CD4-positive, CD25-positive, alpha-beta regulatory T cell (primary cell): ENCODE measurements at regions not wholly inside any gene's neighbourhood (a gene's known extent, or its start where the extent isn't known, plus 50 kb on each side); places are given as distances from the start of the nearest gene placed in this dataset.

Source experiments
- ATAC-seq, 2 donors: fragments of 150-1000 bp; cut with Tn5 transposase; one replicate each; pipeline ENCODE4 v1.10.0; 2021; ENCODE audit warnings: low read depth in 2 of 2, moderate number of reproducible peaks in 2 of 2, moderate library complexity in 1 of 2
- DNase-seq, 3 donors: peaks; one replicate each; pipeline versions ENCODE4 v3.0.0 to v3.0.0-alpha.2; 2012 to 2022; ENCODE audit warnings: mixed read lengths in 1 of 3
- H3K27ac ChIP-seq: one replicate; pipeline ENCODE4 v1.7.0; 2013; ENCODE audit warnings: mild to moderate bottlenecking, low read length; ENCODE audit not compliant: insufficient read depth, poor library complexity, severe bottlenecking
- H3K27me3 ChIP-seq: one replicate; pipeline ENCODE4 v1.7.0; 2013; ENCODE audit warnings: low read length; ENCODE audit not compliant: control insufficient read depth, insufficient read depth
- H3K36me3 ChIP-seq: one replicate; pipeline ENCODE4 v1.7.0; 2013; ENCODE audit warnings: mild to moderate bottlenecking, low read length, moderate library complexity; ENCODE audit not compliant: control insufficient read depth, insufficient read depth
- H3K4me1 ChIP-seq: 2 replicates; pipeline ENCODE4 v1.7.0; 2013; ENCODE audit warnings: mild to moderate bottlenecking, low read length; ENCODE audit not compliant: insufficient read depth, control insufficient read depth, poor library complexity, severe bottlenecking
- H3K4me3 ChIP-seq: one replicate; pipeline ENCODE4 v1.7.0; 2013; ENCODE audit warnings: low read depth, mild to moderate bottlenecking, low read length, moderate library complexity
- H3K9me3 ChIP-seq, 2 experiments: 1 replicate in 1 of 2; 2 replicates in 1 of 2; pipeline ENCODE4 v1.7.0; 2013; ENCODE audit warnings: low read length in 2 of 2, mild to moderate bottlenecking in 1 of 2, moderate library complexity in 1 of 2; ENCODE audit not compliant: control insufficient read depth in 2 of 2
- H3K27ac Mint-ChIP-seq, 3 donors: one replicate each; pipeline ENCODE4 v1.8.0; 2020 to 2022; ENCODE audit warnings: mild to moderate bottlenecking in 3 of 3, mixed read lengths in 3 of 3, moderate library complexity in 2 of 3
- H3K27me3 Mint-ChIP-seq: one replicate; pipeline ENCODE4 v1.8.0; 2022; ENCODE audit warnings: mild to moderate bottlenecking, mixed read lengths
- H3K36me3 Mint-ChIP-seq: one replicate; pipeline ENCODE4 v1.8.0; 2020; ENCODE audit warnings: mixed read lengths
- H3K4me1 Mint-ChIP-seq, 4 donors: one replicate each; pipeline ENCODE4 v1.8.0; 2020 to 2022; ENCODE audit warnings: mixed read lengths in 4 of 4, mild to moderate bottlenecking in 1 of 4
- H3K4me3 Mint-ChIP-seq, 4 donors: one replicate each; pipeline ENCODE4 v1.8.0; 2020 to 2022; ENCODE audit warnings: mild to moderate bottlenecking in 4 of 4, mixed read lengths in 4 of 4, moderate library complexity in 3 of 4
- H3K9me3 Mint-ChIP-seq, 7 donors: one replicate each; pipeline ENCODE4 v1.8.0; 2020 to 2022; ENCODE audit warnings: mixed read lengths in 7 of 7, mild to moderate bottlenecking in 3 of 7, moderate library complexity in 2 of 7

DNA sequence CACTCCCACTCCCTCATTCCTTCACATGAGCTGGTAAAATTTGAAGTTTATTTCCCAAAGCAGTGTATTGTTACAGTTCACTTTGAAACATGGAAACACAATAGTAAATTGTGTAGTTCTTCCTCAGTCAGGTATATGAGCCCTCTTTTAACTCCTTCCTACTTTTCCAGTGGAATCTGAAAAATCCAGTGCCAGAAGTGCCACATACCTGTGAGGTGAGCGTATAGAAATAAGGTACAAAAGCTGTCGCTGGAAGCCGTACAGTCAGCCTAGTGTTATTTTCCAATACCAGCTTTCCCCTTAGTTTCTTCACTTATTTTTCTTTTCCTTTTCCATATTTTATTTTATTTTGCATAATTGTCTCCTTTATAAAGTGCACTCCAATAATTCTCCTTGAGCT is 81.7 kb upstream of the CADM2 start:
- no peaks in the 10 kb centered on the region for H3K36me3 Mint-ChIP-seq
- Histone ChIP-seq H3K36me3 (no peaks in the 10 kb centered on the region), H3K27me3 (no peaks in the 10 kb centered on the region), H3K4me3 (no peak overlapping the region), H3K27ac (no peak overlapping the region), H3K4me1 (no peaks in the 10 kb centered on the region), H3K9me3 (peaks cover 0 to 2% of the 10 kb centered on the region in 2 experiments)
- H3K27ac Mint-ChIP-seq: peak overlapping the region in 1 of 3 donors; percentile 88
- no peaks in the 10 kb centered on the region for H3K27me3 Mint-ChIP-seq
- ATAC-seq (no peak), DNase-seq (no peak)
- H3K4me3 Mint-ChIP-seq: no peak overlapping the region
- H3K4me1 Mint-ChIP-seq: no peaks in the 10 kb centered on the region
- H3K9me3 Mint-ChIP-seq: peaks cover 4 to 47% (median 13%) of the 10 kb centered on the region in 7 donors

DNA sequence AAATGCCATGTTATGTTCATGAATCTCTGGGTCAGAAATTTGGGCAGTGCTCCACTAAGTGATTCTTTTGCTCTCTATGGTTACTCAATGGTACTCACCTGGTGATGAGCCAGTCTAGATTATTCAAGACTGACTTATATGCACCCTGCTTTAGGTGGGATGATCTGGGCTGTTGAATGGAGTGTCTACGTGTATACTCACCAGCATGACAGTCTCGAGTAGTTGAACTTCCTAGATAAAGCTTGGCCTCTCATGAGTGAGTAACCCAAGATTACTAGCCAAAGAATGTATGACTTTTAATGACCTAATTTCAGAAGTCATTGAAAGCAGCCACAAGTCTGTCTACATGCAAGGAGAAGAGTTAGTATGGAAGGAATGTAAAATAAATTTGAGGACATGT is 77.5 kb upstream of the CADM2 start:
- no peak overlapping the region for H3K4me3 ChIP-seq
- H3K27ac ChIP-seq: no peak overlapping the region
- Mint-ChIP-seq H3K4me3 (no peak overlapping the region), H3K27ac (no peak overlapping the region), H3K27me3 (no peaks in the 10 kb centered on the region), H3K9me3 (peaks cover 4 to 34% (median 11%) of the 10 kb centered on the region in 7 donors), H3K4me1 (no peaks in the 10 kb centered on the region), H3K36me3 (no peaks in the 10 kb centered on the region)
- H3K36me3 ChIP-seq: no peaks in the 10 kb centered on the region
- ATAC-seq (no peak), DNase-seq (no peak)
- no peaks in the 10 kb centered on the region for H3K27me3 ChIP-seq
- no peaks in the 10 kb centered on the region for H3K4me1 ChIP-seq
- peaks cover 5 to 10% of the 10 kb centered on the region in 2 experiments for H3K9me3 ChIP-seq

DNA sequence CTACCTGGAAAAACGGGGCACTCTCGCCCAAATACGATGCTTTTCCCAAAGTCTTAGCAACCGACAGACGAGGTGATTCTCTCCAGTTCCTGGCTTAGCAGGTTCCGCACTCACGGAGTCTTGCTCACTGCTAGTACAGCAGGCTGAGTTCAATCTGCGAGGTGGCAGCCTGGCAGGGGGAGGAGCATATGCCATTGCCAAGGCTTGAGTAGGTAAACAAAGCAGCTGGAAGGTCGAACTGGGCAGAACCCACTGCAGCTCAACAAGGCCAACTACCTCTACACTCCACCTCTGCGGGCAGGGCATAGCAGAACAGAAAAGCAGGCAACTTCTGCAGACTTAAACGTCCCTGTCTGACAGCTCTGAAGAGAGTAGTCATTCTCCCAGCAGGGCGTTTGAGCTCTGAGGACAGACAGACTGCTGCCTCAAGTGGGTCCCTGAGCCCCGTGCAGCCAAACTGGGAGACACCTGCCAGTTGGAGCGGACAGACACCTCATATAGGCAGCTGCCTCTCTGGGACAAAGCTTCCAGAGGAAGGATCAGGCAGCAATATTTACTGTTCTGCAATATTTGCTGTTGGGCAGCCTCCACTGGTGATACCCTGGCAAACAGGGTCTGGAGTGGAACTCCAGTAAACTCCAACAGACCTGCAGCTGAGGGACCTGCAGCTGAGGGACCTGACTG is 73.4 kb upstream of the CADM2 start:
- Mint-ChIP-seq H3K4me1 (no peaks in the 10 kb centered on the region), H3K9me3 (peaks cover 5 to 23% (median 13%) of the 10 kb centered on the region in 7 donors), H3K4me3 (no peak overlapping the region), H3K27me3 (no peaks in the 10 kb centered on the region), H3K36me3 (no peaks in the 10 kb centered on the region), H3K27ac (no peak overlapping the region)
- Histone ChIP-seq H3K4me1 (no peaks in the 10 kb centered on the region), H3K27me3 (no peaks in the 10 kb centered on the region), H3K9me3 (peaks cover 6 to 10% of the 10 kb centered on the region in 2 experiments), H3K27ac (no peak overlapping the region), H3K4me3 (no peak overlapping the region), H3K36me3 (no peaks in the 10 kb centered on the region)
- DNase-seq (no peak), ATAC-seq (no peak)

DNA sequence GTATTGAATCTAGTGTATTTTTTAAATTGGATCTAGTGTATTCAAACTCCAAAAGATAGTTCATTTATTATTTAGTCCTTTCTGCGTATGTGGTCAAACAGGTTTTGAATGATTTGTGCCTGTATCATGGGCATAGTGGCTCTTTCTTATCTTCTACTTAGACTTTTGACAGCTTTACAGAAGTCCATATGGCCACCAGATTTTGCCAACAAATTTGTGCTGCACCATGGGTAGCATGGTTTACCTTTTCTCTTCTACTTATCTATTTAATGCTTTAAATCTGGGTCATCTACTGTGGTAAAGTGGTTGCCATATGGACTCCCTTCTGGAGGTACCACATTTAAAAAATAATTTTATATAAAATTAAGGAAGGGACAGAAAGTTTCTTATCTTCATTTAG is 66.9 kb upstream of the CADM2 start:
- Histone ChIP-seq H3K4me3 (no peak overlapping the region), H3K36me3 (no peaks in the 10 kb centered on the region), H3K27ac (no peak overlapping the region), H3K9me3 (no peaks in the 10 kb centered on the region), H3K4me1 (no peaks in the 10 kb centered on the region), H3K27me3 (no peaks in the 10 kb centered on the region)
- Mint-ChIP-seq H3K9me3 (peaks cover 7 to 36% (median 15%) of the 10 kb centered on the region in 7 donors), H3K27me3 (no peaks in the 10 kb centered on the region), H3K27ac (no peak overlapping the region), H3K36me3 (no peaks in the 10 kb centered on the region), H3K4me1 (no peaks in the 10 kb centered on the region), H3K4me3 (no peak overlapping the region)
- no peak for ATAC-seq
- DNase-seq: no peak

DNA sequence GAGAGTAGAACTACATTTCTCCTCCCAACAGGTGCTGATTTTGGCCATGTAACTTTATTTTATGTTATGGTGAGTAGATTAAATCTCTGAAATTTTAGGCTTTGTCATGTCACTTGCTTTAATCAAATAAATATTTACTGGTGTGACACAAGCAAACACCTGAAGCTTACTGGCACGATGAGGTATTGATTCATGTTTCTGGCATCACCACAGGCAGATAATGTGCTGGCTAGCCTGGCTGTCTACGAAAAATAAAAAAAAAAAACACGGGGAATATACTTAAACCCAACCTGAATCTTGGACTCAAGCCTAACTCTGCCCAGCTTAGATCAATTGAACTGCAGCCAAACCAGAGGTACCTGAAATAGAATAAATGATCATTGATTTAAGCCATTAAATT is 65.6 kb upstream of the CADM2 start:
- H3K27me3 ChIP-seq: no peaks in the 10 kb centered on the region
- no peak overlapping the region for H3K4me3 Mint-ChIP-seq
- no peak overlapping the region for H3K27ac ChIP-seq
- ATAC-seq: no peak
- H3K27me3 Mint-ChIP-seq: no peaks in the 10 kb centered on the region
- H3K9me3 ChIP-seq: peaks cover 0 to 6% of the 10 kb centered on the region in 2 experiments
- H3K27ac Mint-ChIP-seq: no peak overlapping the region
- no peak for DNase-seq
- H3K36me3 Mint-ChIP-seq: no peaks in the 10 kb centered on the region
- peaks cover 7 to 46% (median 18%) of the 10 kb centered on the region in 7 donors for H3K9me3 Mint-ChIP-seq
- no peak overlapping the region for H3K4me3 ChIP-seq
- no peaks in the 10 kb centered on the region for H3K36me3 ChIP-seq
- no peaks in the 10 kb centered on the region for H3K4me1 Mint-ChIP-seq
- H3K4me1 ChIP-seq: no peaks in the 10 kb centered on the region

DNA sequence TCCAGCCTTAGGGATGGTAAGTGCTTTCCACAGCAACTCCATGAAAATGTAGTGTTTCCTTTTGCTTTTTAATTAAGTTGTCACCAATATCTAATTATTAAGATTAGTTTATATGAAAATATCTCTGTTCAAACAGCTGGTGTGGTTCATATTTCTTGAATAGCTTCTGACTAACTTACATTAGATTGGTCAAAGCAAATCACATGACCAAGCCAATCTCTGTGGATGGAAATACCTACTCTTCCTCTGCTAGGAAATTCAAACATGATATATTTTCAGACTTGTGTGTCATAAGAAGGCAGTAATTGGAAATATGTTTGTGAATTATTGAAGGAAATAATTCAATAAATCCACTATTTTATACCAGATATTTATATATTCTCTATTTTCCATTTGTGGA is 54.6 kb upstream of the CADM2 start:
- Histone ChIP-seq H3K27me3 (no peaks in the 10 kb centered on the region), H3K36me3 (no peaks in the 10 kb centered on the region), H3K4me1 (no peaks in the 10 kb centered on the region), H3K4me3 (no peak overlapping the region), H3K9me3 (peaks cover 0 to 13% of the 10 kb centered on the region in 2 experiments), H3K27ac (no peak overlapping the region)
- Mint-ChIP-seq H3K36me3 (no peaks in the 10 kb centered on the region), H3K4me1 (no peaks in the 10 kb centered on the region), H3K4me3 (no peak overlapping the region), H3K27me3 (no peaks in the 10 kb centered on the region), H3K9me3 (peaks cover 0 to 27% (median 5%) of the 10 kb centered on the region in 7 donors), H3K27ac (no peak overlapping the region)
- no peak for ATAC-seq
- no peak for DNase-seq

DNA sequence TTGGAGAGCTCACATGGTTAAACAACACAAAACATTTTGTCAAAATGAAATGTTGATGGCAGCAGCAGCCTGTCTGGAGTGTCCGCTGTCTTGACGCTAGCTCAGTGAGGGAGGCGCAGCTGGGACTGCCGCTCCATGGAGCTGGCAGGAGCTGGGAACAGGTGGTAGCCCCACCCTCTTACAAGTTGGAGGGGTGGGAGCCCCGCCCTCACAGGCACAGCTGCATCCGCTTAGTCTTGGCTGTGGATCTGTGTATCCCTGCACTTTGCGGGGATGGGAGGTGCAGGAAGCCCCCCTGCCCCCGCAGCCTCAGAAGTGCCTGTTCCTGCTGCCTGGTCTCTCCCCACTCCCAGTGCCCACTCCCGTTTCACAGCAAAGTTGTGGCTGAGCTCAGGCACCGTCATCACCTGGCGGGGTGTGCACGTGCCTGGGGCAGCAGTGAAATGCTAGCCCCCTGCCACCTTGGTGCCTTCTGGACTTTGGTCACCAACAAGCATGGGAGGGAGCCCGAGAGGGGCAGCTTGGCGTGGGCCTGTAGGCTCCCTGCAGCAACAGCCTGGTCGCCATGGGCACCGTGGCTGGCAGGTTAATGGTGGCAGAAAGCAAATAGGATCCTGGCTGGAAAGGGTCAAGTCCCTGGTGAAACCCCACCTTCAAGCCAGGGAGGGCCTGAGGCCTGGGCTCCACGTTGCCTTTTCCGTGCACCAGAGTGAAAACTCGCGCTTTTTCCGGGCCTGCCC is 53.8 kb upstream of the CADM2 start:
- no peaks in the 10 kb centered on the region for H3K36me3 Mint-ChIP-seq
- Histone ChIP-seq H3K4me3 (no peak overlapping the region), H3K9me3 (peaks cover 0 to 13% of the 10 kb centered on the region in 2 experiments), H3K27me3 (no peaks in the 10 kb centered on the region), H3K27ac (no peak overlapping the region), H3K4me1 (no peaks in the 10 kb centered on the region), H3K36me3 (no peaks in the 10 kb centered on the region)
- ATAC-seq: no peak
- H3K9me3 Mint-ChIP-seq: peaks cover 0 to 20% (median 5%) of the 10 kb centered on the region in 7 donors
- H3K4me1 Mint-ChIP-seq: no peaks in the 10 kb centered on the region
- no peaks in the 10 kb centered on the region for H3K27me3 Mint-ChIP-seq
- H3K4me3 Mint-ChIP-seq: no peak overlapping the region
- no peak for DNase-seq
- no peak overlapping the region for H3K27ac Mint-ChIP-seq

DNA sequence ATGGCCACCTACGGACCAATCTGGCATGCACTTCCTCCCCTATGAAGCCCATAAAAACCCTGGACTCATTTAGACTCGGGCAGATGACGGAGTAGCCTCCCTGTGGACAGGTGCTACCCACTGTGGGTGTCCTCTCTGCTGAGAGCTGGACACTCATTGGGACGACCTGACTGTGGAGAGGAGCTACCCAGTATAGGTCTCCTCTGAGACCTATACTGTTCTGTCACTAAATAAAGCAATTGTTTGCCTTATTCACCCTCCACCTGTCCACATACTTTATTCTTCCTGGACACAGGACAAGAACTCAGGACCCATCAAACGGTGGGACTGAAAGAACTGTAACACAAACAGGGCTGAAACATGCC is 53.3 kb upstream of the CADM2 start:
- H3K9me3 ChIP-seq: peaks cover 0 to 10% of the 10 kb centered on the region in 2 experiments
- H3K27me3 ChIP-seq: no peaks in the 10 kb centered on the region
- DNase-seq (no peak), ATAC-seq (no peak)
- no peak overlapping the region for H3K27ac ChIP-seq
- H3K4me1 ChIP-seq: no peaks in the 10 kb centered on the region
- Mint-ChIP-seq H3K9me3 (peaks cover 0 to 15% (median 5%) of the 10 kb centered on the region in 7 donors), H3K4me1 (no peaks in the 10 kb centered on the region), H3K4me3 (no peak overlapping the region), H3K36me3 (no peaks in the 10 kb centered on the region), H3K27me3 (no peaks in the 10 kb centered on the region), H3K27ac (no peak overlapping the region)
- H3K4me3 ChIP-seq: no peak overlapping the region
- H3K36me3 ChIP-seq: no peaks in the 10 kb centered on the region
